Thyroid gland (tissue), 4 donors: ENCODE measurements at regions not wholly inside any gene's neighbourhood (a gene's known extent, or its start where the extent isn't known, plus 50 kb on each side); places are given as distances from the start of the nearest gene placed in this dataset.
"Not testable (repeated sequence)": the region's sequence is repeated elsewhere in the genome, so short reads cannot be mapped to it uniquely, and the experiment has no call there.

Experiments used
- DNase-seq, 2 donors: peaks; one replicate each; pipeline ENCODE4 v3.0.0-alpha.2; 2019
- H3K27ac ChIP-seq, 3 donors: fragments of 200-600 bp; sonication (generic); 1 replicate in 2 of 3; 2 replicates in 1 of 3; pipeline ENCODE4 v1.5.1; 2016 to 2019; ENCODE audit warnings: mild to moderate bottlenecking in 1 of 3, moderate library complexity in 1 of 3
- H3K27me3 ChIP-seq: fragments of 200-600 bp; sonication (generic); one replicate; pipeline ENCODE4 v1.5.1; 2019
- H3K36me3 ChIP-seq, 2 donors: fragments of 200-600 bp; sonication (generic); one replicate each; pipeline ENCODE4 v1.5.1; 2016 to 2019
- H3K4me1 ChIP-seq, 2 donors: fragments of 200-600 bp; sonication (generic); one replicate each; pipeline ENCODE4 v1.5.1; 2017 to 2019
- H3K4me3 ChIP-seq, 3 donors: fragments of 200-600 bp; sonication (generic); replicated peaks in 1 of 3; 1 replicate in 2 of 3; 2 replicates in 1 of 3; pipeline ENCODE4 v1.5.1; 2016; ENCODE audit warnings: mild to moderate bottlenecking in 1 of 3
- H3K9me3 ChIP-seq: fragments of 200-600 bp; sonication (generic); one replicate; pipeline ENCODE4 v1.5.1; 2017
- POLR2A ChIP-seq, 2 donors: fragments of 450-650 bp; IDR thresholded peaks; one replicate each; pipeline ENCODE4 v1.6.1; 2017; ENCODE audit warnings: antibody characterized with exemption in 2 of 2, mild to moderate bottlenecking in 2 of 2, moderate library complexity in 1 of 2
- WGBS, 2 donors: methylation state at CpG; one replicate each; pipeline ENCODE4 v1.1.5; 2017; 5-methylcytosine and 5-hydroxymethylcytosine counted together
- intact Hi-C: fragments of 100-400 bp; cut with DNase I; formaldehyde crosslinking; loops from one replicate; pipeline ENCODE4 v1.15.1; 2023
- TF ChIP-seq, protein P1 (sequence below), 6 experiments: fragments of 200-600 bp in 3 of 6; fragments of 450-650 bp in 3 of 6; sonication (generic) in 3 of 6; IDR thresholded peaks; one replicate each; pipeline ENCODE4 v1.5.1; 2016 to 2019; ENCODE audit warnings: antibody characterized with exemption in 6 of 6, mild to moderate bottlenecking in 2 of 6, inconsistent platforms in 1 of 6, moderate library complexity in 1 of 6

DNA sequence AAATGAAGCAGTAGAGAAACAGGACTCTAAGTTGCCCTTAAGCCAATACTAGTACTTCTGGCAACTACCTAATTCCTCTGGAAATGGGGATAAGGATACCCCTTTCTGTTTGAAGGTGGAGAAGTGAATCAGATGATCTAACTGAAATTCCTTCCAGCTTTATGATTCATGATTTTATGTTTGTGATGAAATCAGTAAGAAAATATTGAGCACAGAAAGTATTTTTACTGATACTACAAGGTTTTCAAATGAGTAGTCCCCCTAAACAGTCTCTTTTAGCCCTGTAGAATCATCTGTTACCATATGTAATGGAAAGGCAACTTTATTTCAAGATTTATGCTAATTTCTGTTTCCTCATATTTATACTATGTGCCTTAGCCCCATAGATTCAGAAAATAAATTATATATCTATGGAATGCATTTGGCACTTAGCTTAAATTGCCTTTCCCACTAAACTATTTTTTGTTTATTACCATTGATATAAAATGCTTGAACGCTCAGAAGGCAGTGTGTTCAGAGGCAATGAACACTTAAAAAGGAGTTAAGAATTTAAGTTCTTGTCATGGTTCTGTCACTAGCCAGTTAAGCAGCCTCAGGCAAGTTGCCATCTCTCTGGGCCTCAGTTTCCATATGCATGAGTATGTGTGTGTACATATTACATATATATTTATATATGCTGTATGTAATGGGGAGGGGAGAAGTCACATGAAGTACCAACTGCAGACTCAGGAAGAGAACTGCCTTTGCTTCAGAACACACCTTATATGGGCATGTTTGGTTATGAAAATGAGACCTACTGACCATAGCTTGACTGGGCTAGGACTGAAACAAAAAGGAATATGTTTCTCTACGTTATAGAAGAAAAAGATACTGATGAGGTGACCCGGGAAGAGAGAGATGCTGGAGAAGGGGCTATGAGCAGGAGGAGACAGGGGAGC lies 97.7 kb downstream of the CDC42EP3 start:
- H3K27ac ChIP-seq, result no peak overlapping the region
- no peak for TF ChIP-seq POLR2A (IDR thresholded peaks at IDR 0.05)
- TF ChIP-seq, protein P1, sequence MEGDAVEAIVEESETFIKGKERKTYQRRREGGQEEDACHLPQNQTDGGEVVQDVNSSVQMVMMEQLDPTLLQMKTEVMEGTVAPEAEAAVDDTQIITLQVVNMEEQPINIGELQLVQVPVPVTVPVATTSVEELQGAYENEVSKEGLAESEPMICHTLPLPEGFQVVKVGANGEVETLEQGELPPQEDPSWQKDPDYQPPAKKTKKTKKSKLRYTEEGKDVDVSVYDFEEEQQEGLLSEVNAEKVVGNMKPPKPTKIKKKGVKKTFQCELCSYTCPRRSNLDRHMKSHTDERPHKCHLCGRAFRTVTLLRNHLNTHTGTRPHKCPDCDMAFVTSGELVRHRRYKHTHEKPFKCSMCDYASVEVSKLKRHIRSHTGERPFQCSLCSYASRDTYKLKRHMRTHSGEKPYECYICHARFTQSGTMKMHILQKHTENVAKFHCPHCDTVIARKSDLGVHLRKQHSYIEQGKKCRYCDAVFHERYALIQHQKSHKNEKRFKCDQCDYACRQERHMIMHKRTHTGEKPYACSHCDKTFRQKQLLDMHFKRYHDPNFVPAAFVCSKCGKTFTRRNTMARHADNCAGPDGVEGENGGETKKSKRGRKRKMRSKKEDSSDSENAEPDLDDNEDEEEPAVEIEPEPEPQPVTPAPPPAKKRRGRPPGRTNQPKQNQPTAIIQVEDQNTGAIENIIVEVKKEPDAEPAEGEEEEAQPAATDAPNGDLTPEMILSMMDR (IDR thresholded peaks at IDR 0.05), result no peak

DNA sequence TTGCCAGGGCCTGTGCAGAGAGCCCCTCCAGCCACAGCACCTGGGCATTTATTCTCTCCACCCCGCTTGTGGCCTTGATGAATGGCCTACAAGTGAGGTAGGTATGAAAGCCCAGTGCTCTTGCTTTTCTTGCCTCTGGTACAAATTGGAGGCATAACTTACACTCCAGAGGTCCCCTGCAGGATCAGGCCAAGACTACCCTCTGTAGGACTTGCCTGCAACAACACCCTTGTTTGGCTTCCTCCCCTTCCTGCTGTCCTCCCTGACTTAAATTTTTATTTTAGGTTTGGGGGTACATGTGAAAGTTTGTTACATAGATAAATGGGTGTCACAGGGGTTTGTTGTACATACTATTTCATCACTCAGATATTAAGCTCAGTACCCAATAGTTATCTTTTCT lies 95.7 kb downstream of the CDC42EP3 start:
- intact Hi-C loops, result no loop called here
- Histone ChIP-seq H3K36me3 (no peaks in the 10 kb centered on the region), H3K9me3 (no peaks in the 10 kb centered on the region), H3K27ac (no peak overlapping the region), H3K4me3 (no peak overlapping the region), H3K27me3 (no peaks in the 10 kb centered on the region), H3K4me1 (no peaks in the 10 kb centered on the region)
- 93 to 100% methylated on average over 1 of the region's 1 CpG for WGBS, 2 donors
- TF ChIP-seq, protein P1 (IDR thresholded peaks at IDR 0.05), result no peak
- DNase-seq, result no peak

More for the DNA sequence above, 97.7 kb downstream of the CDC42EP3 start:
- DNase-seq, result no peak
- intact Hi-C loops, result no loop called here
- Histone ChIP-seq H3K9me3 (no peaks in the 10 kb centered on the region), H3K4me1 (no peaks in the 10 kb centered on the region), H3K36me3 (no peaks in the 10 kb centered on the region), H3K4me3 (no peak overlapping the region), H3K27me3 (no peaks in the 10 kb centered on the region)
- 75% methylated on average over 3 of the region's 3 CpGs for WGBS, 2 donors

DNA sequence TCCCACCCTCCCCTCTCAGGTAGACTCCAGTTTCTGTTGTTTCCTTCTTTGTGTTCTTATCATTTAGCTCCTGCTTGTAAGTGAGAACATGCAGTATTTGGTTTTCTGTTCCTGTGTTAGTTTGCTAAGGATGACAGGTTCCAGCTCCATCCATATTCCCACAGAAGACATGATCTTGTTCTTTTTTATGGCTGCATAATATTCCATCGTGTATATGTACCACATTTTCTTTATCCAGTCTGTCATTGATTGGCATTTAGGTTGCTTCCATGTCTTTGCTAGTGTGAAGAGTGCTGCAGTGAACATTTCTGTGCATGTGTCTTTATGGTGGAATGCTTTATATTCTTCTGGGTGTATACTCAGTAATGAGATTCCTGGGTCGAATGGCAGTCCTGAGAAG lies 95.2 kb downstream of the CDC42EP3 start:
- H3K4me1 ChIP-seq, H3K27me3 ChIP-seq, H3K9me3 ChIP-seq, intact Hi-C loops, DNase-seq, H3K4me3 ChIP-seq, H3K36me3 ChIP-seq, H3K27ac ChIP-seq: not testable (repeated sequence)
- 97 to 98% methylated on average over 2 of the region's 2 CpGs for WGBS, 2 donors

DNA sequence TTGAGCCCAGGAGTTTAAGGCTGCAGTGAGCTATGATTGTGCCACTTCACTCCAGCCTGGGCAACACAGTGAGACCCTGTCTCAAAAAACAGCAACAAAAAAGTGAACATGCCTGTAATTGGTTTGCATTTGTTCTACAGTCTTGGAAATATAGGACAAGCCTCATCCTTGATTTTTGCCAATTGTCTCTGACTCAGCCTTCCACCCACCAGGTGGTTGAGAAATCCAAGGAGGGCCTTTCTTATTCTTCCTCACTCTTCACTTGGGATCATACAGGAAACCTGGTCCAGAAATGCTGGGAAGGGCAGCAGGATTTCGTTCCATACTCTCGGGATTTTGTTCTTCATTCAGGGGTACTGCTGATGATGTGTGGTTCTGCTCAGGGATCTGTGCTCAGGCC lies 94.6 kb downstream of the CDC42EP3 start:
- H3K4me3 ChIP-seq, result no peak overlapping the region
- no peaks in the 10 kb centered on the region for H3K4me1 ChIP-seq
- WGBS, 2 donors, result 91 to 92% methylated on average over 2 of the region's 2 CpGs
- no peak for TF ChIP-seq POLR2A (IDR thresholded peaks at IDR 0.05)
- TF ChIP-seq, protein P1 (IDR thresholded peaks at IDR 0.05), result no peak
- intact Hi-C loops, result no loop called here
- H3K9me3 ChIP-seq, result no peaks in the 10 kb centered on the region
- H3K36me3 ChIP-seq, result no peaks in the 10 kb centered on the region
- no peaks in the 10 kb centered on the region for H3K27me3 ChIP-seq
- H3K27ac ChIP-seq, result no peak overlapping the region
- DNase-seq, result no peak

DNA sequence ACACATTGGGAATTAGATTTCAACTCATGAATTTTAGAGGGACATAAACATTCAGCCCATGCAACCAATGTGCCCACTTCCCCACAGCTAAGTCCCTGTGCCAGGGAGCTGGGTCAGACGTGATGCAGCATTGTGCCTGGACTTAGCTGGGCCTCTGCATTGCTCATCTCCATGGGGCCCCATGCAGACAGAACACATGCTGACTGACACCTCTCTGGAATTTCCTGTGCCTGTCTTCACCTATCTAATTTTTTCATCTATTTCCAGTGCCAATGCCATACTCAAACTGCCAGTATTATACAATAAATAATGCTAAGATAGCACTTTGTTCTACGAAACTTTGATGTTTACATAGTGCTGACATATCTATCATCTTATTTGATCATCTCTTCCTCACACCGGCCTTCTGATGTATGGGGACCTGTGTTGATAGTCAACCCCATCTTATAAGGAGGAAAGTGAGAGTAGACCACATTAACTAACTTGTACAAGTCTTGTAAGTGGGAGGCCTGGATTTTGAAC lies 92.2 kb downstream of the CDC42EP3 start:
- Histone ChIP-seq H3K4me3 (no peak overlapping the region), H3K36me3 (no peaks in the 10 kb centered on the region), H3K9me3 (no peaks in the 10 kb centered on the region), H3K27ac (no peak overlapping the region), H3K27me3 (no peaks in the 10 kb centered on the region), H3K4me1 (no peaks in the 10 kb centered on the region)
- intact Hi-C loops, result no loop called here
- WGBS, 2 donors, result 95% methylated on average over 3 of the region's 3 CpGs
- DNase-seq, result no peak
- TF ChIP-seq, protein P1 (IDR thresholded peaks at IDR 0.05), result no peak
- TF ChIP-seq POLR2A (IDR thresholded peaks at IDR 0.05), result no peak

DNA sequence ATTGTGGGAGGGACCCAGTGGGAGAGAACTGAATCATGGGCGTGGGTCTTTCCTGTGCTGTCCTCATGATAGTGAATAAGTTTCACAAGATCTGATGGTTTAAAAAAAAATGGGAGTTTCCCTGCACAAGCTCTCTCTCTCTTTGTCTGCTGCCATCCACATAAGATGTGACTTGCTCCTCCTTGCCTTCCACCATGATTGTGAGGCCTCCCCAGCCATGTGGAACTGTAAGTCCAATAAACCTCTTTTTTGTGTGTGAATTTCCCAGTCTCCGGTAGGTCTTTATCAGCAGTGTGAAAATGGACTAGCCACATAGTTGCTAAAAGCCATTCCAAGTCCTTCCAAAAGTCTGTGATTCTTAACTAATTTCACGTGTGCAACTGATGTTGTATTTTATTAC lies 91.5 kb downstream of the CDC42EP3 start:
- H3K9me3 ChIP-seq, H3K27ac ChIP-seq, H3K4me3 ChIP-seq, DNase-seq, H3K36me3 ChIP-seq, intact Hi-C loops, H3K27me3 ChIP-seq, H3K4me1 ChIP-seq: not testable (repeated sequence)
- 98 to 100% methylated on average over 3 of the region's 3 CpGs for WGBS, 2 donors
